Stimulated activated CD8-positive, alpha-beta memory T cell treated with anti-CD3 and anti-CD28 coated beads, Interleukin-7, amount 100 ng/mL, for 48 hours (primary cell): ENCODE measurements at regions not wholly inside any gene's neighbourhood (a gene's known extent, or its start where the extent isn't known, plus 50 kb on each side); places are given as distances from the start of the nearest gene placed in this dataset.

ENCODE experiments used
- DNase-seq, 2 donors: peaks; one replicate each; pipeline ENCODE4 v3.0.0-alpha.2; 2020; ENCODE audit warnings: low read depth in 1 of 2; ENCODE audit errors: extremely low read depth in 1 of 2

DNA sequence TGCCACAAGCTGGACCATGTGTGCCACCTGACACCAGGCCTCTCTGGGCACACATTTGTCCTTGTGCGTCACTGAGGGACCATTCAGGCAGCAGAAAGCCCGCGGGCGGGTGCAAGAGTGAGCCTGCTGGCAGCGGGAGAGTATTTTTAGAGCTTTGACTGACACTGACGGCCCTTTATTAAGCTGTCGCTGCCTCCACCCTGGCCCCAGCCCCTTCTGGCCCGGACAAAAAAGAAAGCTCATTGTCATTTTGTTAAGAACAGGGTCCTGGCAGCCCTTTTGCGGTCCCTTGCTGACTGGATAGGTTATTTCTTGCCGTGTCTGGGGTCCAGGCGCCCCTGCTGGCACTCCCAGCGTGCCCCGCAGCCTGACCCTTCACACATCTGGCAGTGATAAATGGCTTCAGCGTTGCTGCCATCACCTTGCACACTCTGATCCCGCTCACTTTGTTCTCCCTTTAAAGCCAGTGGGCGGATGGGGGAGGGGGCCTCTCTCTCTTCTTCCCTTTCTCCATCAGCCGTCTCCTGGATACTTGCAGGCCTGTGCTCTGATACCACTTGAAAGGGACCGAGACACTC lies 78.4 kb upstream of the NKD1 start:
- DNase-seq: no peak

DNA sequence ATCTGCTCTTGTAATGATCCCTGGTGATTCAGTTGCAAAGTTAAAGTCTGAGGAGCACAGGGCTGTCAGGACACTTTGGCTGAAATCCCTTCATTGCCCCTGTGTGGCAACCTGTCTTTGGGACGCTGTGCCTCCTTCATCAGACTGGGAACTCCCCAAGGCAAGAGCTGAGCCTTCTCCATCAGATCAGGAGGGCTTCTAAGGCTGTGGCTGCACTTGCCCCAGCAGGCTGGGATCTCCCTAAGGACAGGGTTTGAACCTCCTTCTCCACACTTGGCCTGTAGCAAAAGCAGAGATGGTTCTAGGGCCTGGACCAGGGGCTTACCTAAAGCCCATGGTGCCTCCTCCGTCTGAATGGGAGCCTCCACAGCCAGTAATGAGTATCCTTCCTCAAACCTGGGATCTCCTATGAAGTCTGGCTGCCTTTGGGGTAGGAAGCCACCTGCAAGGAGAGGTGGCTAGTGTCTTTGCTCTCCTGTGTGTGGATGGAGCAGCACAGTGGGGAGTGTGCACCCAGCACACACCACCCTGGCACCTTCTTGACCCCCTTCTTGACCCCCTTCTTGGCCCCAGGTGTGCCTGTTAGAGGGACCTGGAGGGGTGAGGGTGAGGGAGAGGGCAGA lies 79.0 kb upstream of the NKD1 start:
- DNase-seq: no peak

DNA sequence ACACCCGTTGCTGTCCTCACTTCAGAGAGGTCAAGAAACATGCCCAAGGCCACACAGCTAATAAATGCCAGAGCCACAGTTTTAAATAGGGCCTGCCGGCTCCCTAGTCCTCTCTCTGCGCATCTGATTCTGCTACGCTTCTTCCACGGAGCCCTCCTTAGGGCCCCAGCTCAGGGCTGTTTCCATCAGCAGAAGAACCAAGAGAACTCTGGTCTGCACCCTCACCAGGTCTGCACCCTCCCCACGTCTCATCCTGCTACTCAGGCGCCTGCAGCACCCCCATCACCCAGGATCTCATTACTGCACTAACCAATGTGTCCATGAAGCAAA lies 79.5 kb upstream of the NKD1 start:
- no peak for DNase-seq

DNA sequence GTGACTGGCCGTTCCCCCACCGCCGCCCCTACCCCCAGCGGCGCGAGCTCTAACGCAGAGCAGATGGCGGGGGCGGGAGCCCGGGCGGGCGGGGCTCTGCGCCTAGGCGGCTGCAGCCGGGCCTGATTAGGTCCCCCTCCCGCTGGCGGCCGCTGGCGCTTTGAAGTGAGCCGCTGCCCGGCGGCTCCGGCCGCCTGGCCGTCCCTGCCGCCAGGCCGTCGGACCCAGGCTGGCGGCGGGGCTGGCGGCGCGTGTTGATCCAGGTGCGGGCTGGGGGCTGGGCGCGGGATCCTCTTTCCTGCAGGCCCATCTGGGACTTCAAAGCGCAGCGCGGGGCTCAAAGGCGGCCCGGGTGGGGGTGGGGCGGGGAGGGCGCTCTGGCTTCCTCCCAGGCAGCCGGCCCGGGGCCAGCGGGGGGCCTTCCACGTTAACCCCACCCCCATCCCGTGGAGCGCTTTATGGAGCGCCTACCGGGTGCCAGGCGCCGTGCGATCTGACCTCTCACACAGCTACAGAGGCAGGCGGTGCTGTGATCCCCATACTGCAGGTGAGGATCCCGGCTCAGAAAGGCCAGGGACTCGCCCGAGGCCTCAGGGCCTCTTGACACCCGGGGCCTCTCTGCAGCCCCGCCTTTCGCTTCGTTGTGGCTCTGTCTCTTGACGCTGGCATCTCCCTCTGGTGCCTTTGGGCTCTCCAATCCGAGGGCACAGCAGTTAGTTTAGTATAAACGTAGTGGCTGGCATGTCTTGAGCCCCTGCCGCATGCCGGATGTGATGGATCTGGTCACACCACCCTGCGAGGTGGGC lies 80.0 kb upstream of the NKD1 start:
- no peak for DNase-seq

DNA sequence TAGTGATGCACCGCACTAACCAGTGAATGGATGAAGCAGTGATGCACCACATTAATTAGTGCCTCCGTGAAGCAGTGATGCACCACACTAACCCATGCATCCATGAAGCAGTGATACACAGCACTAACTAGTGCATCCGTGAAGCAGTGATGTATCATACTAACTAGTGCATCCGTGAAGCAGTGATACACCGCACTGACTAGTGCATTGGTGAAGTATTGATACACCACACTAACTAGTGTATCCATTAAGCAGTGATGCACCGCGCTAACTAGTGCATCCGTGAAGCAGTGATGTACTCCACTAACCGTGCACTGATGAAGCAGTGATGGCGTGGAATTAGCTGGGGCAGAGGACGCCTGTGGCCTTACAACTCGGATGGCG lies 80.6 kb upstream of the NKD1 start:
- DNase-seq: no peak

DNA sequence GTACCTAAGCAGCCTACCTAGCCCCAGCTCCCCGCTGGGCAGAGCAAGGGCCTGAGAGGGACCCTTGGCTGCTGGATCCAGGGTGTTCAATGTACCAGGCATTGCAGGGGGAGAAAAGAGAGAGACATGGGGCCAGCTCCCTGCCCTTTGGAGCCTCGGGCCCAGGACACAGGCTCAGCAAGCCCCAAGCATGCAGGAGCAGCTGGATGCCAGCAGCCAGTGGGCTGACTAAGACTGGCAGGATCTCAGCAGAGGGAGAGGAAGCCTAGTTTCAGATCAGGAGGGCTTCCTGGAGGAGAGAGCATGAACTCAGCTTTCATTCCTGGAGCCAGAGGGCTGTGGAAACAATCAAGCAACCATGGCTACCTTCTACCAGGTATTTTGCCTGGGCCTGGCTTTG lies 82.0 kb upstream of the NKD1 start:
- DNase-seq: no peak

DNA sequence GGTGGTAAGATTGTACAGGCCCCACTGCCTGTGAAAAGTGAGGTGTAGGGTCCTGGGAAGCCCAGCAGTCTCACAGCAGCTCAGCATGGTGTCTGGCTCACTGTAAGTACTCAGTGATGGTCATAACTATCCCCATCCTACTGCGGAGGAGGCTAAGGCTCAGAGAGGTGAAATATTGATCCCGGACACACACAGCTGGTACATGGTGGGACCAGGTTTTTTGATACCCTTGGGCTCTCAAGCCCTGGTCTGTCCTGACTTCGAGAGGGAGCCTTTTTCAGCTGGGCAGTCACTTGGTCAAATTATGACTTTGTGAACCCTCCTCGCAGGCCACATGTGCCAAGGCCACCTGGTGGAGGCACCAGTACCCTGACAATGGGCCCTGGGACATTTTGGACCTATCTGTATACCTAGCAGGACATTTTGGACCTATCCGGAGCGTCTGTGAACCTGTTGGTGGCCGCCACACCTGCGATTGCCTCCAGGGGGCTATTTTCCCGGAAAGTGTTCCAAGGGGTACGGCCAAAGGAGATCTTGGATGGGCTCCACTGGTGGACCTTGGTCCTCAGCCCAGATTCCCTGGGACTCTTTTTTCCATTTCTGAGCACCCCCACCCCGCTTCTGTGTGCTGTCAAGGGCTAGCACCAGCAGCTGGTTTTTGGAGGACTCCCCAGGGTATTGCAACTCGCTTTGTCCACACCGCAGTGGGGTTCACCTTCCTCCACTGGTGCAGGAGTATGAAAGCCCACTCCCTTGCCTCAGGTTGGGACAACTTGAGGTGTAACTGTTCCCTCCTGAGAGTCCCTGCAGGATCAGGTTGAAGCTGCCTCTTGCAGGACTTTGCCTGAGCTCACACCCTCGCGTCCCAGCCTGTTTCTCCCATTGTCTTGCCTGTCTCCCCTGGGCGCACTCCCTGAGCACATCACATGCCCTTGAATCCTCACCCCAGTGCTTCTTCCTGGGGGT lies 83.6 kb upstream of the NKD1 start:
- no peak for DNase-seq

DNA sequence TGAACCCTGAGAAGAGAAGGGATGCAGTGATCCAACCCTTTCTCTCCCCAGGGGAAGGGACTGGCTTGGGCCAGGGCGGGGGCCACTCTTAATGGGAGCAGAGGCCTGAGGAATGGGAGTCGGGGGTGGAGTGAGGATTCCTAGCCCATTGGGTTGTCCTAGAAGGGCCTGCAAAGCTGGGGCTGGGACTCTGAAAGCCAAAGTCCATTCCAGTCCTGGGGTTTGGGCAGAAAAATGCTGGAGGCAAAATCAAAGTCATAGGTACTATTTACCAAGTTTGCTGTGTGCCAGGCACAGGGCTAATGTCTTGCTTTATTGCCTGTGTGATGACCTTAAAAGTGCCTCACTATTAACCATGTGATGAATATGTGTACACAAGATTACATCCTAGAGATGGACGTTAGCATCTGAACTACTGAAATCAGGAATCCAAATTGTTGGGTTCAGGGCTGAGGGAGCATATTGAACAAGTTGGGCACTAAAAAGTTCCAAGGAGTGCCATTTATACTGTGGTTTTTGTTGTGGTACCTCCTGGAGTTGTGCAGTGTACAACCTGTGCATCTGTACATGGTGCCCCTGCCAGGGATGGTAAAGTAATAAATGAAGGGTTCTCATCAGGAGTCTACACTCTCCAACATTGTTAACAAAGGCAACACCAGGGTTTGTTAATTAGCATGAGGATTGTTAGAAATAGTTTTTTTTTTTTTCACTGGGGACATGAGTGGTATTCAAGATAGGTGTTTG lies 84.4 kb upstream of the NKD1 start:
- DNase-seq: no peak

DNA sequence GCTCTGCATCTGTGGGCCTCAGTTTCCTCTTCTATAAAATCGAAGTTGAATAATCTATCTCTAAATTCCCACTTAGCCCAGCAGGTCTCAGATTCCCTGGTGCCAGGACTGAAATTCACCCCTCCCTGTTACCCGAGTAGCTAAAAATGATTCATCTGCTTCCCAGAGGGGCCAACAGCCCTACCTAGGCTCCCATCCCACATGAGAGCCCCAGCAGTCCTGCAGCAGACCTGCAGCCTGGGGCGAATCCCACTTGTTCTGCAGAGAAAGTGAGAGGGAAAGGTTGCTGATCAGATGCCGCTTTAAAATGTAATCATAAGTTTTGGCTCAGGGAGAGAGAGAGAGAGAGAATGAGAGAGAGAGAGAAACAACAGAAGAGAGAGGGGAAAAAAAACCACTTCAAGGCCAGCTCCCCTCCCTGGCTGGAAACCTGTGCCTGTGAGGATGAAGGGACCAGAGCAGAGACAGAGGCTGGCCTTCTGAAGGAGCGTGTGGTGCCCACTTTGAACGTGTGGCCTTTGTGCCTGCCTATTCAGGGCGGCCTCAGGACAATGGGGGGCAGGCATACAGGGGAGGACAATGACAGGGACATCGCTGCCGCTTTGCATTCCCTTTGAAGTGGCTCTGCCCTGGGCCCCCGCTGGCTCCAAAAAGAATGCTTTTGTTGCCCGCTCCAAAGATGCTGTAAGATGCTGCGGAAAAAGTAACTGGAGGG lies 85.2 kb upstream of the NKD1 start:
- no peak for DNase-seq

DNA sequence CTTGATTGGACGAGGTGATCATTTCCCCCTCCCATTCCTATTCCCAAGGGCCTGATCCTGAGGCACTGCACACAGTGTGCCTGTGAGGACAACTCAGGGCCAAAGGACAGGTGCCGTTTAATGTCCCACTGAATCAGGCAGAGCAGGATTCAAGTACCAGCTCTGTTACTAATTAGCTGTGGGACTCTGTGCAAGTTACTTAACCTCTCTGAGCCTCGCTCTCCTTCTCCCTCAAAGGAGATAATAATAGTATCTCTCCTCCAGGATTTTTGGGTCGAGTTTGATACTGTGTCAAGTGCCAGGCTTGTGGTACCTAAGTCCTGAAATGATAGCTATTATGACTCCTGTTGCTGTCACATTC lies 86.8 kb upstream of the NKD1 start:
- no peak for DNase-seq

DNA sequence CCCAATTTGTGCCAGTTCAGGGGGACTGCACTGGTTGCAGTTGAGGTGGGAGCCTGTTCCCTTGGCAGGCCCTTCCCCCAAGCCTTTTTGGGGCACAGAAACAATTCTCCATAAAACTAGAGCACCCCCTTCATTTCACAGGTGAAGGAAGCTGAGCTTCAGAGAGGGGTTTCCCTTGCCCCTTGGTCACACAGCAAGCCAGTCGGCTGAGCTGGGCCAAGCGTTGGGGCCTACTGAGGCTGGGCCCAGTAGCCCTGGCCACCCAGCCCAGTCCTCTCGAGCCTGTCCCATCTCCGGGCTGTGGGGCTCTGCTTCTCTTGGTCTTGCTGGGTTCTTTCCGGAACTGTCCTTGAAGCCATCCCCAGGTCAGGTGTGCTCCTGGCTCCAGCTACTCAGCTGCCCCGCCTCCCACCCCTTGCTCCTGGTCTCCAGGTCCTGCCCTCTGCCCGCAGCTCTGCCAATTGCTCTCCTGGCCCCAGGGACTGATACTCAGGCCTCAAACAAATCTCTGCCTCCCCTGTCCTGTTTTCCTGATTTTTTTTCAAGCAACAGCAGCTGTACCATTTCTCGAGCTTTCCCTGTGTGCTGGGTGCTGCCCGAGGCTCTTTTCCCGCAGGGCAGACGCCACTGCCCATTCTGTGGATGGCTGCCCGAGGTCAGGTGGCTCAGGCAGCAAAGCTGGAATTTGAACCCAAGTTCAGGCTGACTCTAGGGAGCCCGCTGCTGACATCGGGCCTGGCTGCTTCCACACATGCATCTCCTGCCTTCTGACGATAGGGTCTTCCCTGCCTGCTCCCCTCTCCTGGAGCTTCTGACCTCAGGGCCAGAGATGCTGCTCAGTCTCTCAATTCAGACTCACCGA lies 87.4 kb upstream of the NKD1 start:
- DNase-seq: no peak

DNA sequence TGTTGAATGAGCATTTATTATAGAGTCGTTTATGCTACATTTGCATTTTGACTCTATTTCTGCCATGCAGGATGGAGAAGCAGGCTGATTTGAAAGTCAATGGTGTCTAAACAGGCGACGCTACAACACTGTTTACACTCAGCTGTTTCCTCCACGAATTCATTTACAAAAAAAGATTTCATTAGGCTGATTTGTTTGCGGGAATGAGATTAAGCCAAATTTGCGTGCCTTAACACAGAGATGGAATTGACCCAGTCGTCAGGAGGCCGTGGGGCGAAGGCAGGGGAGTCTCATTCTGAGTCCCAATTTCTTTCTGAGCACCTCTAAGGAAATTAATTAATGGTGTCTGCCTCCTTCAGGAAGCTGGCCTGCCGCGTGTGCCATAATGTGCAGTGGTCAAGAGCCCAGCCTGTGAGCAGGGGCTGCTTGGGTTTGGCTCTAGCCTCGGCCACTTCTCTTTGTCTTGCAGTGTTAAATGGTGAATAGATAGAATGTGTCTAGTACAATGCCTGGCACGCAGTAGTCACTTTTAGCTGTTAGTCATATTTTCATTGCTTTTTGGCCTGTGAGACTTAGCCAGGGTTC lies 88.6 kb upstream of the NKD1 start:
- no peak for DNase-seq

DNA sequence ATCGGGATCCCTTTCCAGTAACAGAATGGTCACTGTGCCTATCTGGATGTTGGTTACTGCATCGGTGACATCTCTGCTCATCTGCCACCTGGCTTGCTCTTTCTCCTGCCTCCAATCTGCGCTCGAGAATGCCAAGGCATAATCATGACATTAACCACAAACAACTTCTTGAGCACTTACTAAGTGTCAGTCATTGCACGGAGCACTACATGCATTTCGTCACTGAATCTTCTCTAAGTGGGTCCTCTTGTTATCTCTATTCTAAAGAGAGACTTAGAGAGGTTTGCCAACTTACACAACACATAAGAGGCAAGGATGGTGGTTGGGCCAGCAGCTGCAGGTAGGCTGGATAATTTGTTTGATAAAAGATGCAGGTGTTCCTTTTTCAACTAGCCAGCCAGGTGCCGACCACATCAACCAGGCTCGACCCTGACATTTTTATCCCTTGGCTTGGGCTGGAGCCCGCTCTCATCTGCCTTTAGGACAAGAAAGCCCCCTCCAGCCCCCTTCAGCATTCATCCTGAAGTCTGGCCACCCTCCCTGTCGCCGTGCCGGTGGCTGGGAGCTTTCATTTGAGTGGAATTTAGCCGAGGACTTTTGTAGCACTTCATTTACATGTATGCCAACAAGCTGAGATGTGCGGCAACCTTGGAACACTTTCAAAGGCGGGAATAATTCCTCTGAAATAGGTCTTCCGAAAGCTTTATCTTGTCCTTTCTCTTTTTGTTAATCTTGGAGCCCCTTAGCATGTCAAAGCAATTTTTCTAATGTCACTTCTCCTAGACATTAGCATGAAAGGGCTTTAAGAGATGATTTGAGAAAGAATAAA lies 89.3 kb upstream of the NKD1 start:
- no peak for DNase-seq

DNA sequence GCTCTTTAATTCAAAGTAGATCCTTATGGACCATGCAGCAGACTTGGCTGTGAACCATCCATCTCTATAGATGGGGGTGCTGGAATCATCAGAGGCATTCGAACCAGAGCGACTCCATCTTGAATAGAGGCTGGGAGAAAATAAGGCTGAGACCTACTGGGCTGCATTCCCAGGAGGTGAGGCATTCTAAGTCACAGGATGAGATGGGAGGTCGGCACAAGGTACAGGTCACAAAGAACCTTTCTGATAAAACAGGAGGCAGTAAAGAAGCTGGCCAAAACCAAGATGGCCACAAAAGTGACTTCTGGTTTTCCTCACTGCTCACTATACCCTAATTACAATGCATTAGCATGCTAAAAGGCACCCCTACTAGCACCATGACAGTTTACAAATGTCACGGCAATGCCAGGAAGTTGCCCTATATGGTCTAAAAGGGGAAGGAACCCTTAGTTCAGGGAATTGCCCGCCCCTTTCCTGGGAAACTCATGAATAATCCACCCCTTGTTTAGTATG lies 89.2 kb upstream of the BRD7 start:
- no peak for DNase-seq

DNA sequence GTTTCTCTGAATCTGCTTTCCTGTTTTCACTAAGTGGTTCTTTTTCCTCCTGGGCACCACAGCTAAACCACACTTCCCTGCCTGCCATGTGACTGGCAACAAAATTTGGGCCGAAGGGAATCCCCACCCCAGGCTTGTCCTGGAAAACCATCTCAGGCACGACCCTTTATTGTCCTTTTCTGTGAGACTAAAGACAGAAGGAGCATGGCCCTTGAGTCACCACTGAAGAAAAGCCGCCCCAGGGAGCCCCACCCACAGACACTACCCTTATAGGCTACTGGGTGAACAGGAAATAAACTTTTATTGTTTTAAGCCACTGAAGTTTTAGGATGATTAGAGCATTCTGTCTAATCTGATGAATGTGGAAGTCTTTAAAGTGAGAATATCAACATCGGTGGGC lies 88.6 kb upstream of the BRD7 start:
- no peak for DNase-seq

DNA sequence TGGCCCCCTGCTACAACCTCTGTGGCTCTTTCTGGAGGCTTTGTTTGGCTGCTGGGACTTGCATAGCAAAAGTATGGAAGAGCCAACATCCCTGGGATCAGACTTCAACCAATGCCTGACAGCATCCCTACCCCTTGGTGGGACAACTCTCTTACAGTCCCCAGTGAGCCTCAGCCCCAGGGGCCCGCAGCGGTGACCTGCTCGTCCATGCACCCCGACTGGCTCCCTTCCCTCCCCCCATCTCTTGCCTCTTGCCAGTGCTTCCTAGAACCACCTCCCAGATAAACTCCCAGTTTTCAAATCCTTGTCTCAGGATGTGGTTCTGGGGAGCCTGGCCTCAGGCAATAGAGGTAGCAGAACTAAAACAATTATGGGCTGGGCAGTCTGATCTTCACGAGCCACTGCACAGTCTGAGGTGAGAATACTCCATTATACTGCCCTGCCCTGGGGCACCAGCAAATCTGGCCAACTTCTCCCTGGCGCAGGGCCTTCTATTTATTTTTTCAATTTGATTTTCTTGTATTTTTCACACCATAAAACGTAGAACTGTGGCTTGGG lies 86.6 kb upstream of the BRD7 start:
- DNase-seq: no peak

DNA sequence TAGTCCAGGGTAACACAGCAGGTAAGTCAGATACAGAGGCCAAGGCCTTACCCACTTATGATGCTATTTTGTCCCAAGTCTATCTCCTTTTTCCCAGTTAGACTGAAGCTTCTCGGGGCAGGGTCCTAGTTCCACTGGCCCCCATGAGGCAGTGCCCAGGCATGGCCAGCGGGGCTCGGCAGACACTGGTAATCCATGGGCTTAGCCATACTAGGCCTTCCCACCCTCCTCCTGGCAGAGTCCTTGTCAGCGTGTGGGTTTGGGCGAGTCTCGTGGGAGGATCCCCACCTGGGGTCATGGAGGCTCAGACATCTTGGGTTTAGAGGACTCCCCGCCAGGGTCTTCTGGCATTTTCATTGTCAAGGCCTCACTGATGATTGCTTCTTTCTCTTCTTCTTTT lies 84.7 kb upstream of the BRD7 start:
- no peak for DNase-seq
